Muscle layer of colon (tissue), 2 donors: ENCODE measurements at regions not wholly inside any gene's neighbourhood (a gene's known extent, or its start where the extent isn't known, plus 50 kb on each side); places are given as distances from the start of the nearest gene placed in this dataset.

ENCODE experiments used
- H3K27ac ChIP-seq: one replicate; pipeline ENCODE4 v1.7.0; 2013; ENCODE audit warnings: low read depth, mild to moderate bottlenecking, low read length, moderate library complexity
- H3K27me3 ChIP-seq, 2 donors: one replicate each; pipeline ENCODE4 v1.7.0; 2013; ENCODE audit warnings: low read length in 2 of 2, mild to moderate bottlenecking in 2 of 2; ENCODE audit not compliant: insufficient read depth in 2 of 2, control insufficient read depth in 1 of 2
- H3K36me3 ChIP-seq: one replicate; pipeline ENCODE4 v1.7.0; 2013; ENCODE audit warnings: mild to moderate bottlenecking, low read length; ENCODE audit not compliant: insufficient read depth
- H3K4me1 ChIP-seq: one replicate; pipeline ENCODE4 v1.7.0; 2013; ENCODE audit warnings: mild to moderate bottlenecking, low read length; ENCODE audit not compliant: insufficient read depth
- H3K4me3 ChIP-seq, 2 donors: one replicate each; pipeline ENCODE4 v1.7.0; 2013; ENCODE audit warnings: low read length in 2 of 2, low read depth in 1 of 2, mild to moderate bottlenecking in 1 of 2, moderate library complexity in 1 of 2
- H3K9ac ChIP-seq: one replicate; pipeline ENCODE4 v1.7.0; 2013; ENCODE audit warnings: low read length
- H3K9me3 ChIP-seq: one replicate; pipeline ENCODE4 v1.7.0; 2013; ENCODE audit warnings: mild to moderate bottlenecking, low read length
- donor health status: abdominal sarcoma.
- donor health status: Adenocarcinoma of cecum.

DNA sequence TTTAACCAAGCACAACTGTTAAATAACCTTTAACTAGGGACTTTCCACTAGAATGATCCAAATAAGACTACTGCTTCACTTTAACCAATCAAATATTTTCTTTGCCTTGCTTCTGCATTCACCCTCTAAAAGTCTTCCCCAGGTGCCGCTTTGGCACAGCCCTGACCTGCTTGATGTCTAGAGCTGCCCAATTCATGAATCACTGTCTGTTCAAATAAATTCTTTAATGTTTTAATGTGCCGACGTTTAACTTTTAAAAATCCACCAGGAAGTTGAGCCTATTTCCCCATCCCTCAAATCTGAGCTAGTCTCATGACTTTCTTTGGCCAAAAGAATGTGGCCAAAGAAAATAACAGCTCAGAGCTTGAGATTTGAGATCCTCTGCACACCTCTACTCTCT, 277.8 kb upstream of the SOX9 start:
- no peak overlapping the region for H3K27ac ChIP-seq
- H3K9ac ChIP-seq: no peak overlapping the region
- H3K27me3 ChIP-seq: no peaks in the 10 kb centered on the region
- H3K4me3 ChIP-seq: no peak overlapping the region
- H3K9me3 ChIP-seq: no peaks in the 10 kb centered on the region
- no peaks in the 10 kb centered on the region for H3K36me3 ChIP-seq
- H3K4me1 ChIP-seq: no peaks in the 10 kb centered on the region

- Histone ChIP-seq H3K9me3 (no peaks in the 10 kb centered on the region), H3K27me3 (no peaks in the 10 kb centered on the region), H3K4me3 (no peak overlapping the region), H3K36me3 (no peaks in the 10 kb centered on the region), H3K9ac (no peak overlapping the region), H3K27ac (no peak overlapping the region), H3K4me1 (no peaks in the 10 kb centered on the region)
Observed at GRCh38 chr17:71845337-71845736, 275.5 kb upstream of the SOX9 start.

DNA sequence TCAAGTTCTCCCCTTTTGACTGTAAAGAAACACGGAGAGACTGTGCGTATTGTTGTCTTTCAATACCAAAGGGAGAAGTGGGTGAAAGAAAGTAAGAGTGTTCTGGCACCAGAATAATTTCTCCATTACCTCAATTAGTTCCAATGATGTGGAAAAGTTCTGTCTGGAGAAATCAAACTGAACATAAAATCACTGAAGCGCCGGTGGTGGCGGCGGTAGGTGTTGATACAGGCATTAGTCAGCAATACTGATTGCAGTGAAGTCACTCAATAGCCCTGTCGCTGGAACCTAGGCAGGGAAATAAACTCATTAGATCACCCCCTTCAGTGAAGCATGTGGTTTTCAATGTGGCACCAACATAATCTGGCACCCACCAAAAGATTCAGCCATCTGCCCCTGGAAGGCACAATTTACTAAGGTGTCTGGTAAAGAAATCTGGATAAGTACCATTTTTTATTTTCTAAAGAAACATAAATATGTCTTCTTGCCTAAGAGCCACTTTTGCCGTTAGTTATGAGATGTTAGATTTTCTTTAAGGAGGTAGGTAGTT, 274.2 kb upstream of the SOX9 start:
- Histone ChIP-seq H3K27me3 (no peaks in the 10 kb centered on the region), H3K9ac (no peak overlapping the region), H3K4me3 (no peak overlapping the region), H3K4me1 (no peaks in the 10 kb centered on the region), H3K27ac (no peak overlapping the region), H3K9me3 (no peaks in the 10 kb centered on the region), H3K36me3 (no peaks in the 10 kb centered on the region)

GRCh38 chr17:71849783-71850768, 270.7 kb upstream of the SOX9 start:
- no peaks in the 10 kb centered on the region for H3K27me3 ChIP-seq
- H3K27ac ChIP-seq: no peak overlapping the region
- no peaks in the 10 kb centered on the region for H3K4me1 ChIP-seq
- H3K4me3 ChIP-seq: no peak overlapping the region
- H3K9me3 ChIP-seq: no peaks in the 10 kb centered on the region
- H3K36me3 ChIP-seq: no peaks in the 10 kb centered on the region
- H3K9ac ChIP-seq: no peak overlapping the region

DNA sequence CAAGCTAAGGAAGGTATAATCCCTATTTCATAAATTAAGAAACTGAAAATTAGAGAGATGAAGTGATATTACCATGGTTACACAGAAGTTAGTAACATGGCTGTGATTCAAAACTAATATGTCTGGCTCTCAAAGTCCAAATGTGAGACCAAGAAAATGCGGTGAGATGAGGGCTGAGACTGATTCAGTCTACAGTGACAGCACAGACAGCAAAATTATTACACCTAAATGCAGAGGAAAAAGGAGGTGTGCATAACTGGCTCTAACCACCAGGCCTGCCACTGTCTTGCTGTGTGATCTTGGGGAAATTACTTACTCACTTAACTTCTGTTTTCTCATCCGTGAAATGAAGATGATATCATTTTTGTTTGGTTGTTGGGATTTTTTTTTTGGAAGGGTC, 270.0 kb upstream of the SOX9 start:
- H3K27ac ChIP-seq: no peak overlapping the region
- H3K9ac ChIP-seq: no peak overlapping the region
- H3K27me3 ChIP-seq: no peaks in the 10 kb centered on the region
- H3K9me3 ChIP-seq: no peaks in the 10 kb centered on the region
- H3K36me3 ChIP-seq: no peaks in the 10 kb centered on the region
- no peak overlapping the region for H3K4me3 ChIP-seq
- no peaks in the 10 kb centered on the region for H3K4me1 ChIP-seq

GRCh38 chr17:71855010-71855409, 265.8 kb upstream of the SOX9 start:
- H3K27ac ChIP-seq: no peak overlapping the region
- no peaks in the 10 kb centered on the region for H3K9me3 ChIP-seq
- H3K4me1 ChIP-seq: no peaks in the 10 kb centered on the region
- no peaks in the 10 kb centered on the region for H3K27me3 ChIP-seq
- no peak overlapping the region for H3K4me3 ChIP-seq
- H3K9ac ChIP-seq: no peak overlapping the region
- no peaks in the 10 kb centered on the region for H3K36me3 ChIP-seq

DNA sequence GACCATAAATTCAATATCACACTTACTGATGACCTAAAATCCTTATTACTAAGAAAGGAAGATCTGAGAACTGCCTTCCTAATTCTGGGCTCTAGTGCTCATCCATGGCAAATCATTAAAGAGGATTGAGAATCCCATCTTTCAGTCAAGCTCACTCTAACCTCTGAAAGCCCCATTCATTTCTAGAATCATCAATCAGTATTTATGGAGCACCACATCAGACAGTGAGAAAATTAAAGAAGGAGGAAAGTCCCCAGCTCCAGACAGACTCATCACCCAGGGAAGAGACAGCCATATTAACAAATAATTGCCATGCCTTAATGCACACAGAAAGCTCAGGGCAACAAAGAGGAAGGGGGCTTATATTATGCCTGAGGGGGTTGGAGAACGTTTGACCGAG, 256.1 kb upstream of the SOX9 start:
- Histone ChIP-seq H3K27me3 (no peaks in the 10 kb centered on the region), H3K36me3 (no peaks in the 10 kb centered on the region), H3K4me1 (no peaks in the 10 kb centered on the region), H3K9ac (no peak overlapping the region), H3K4me3 (no peak overlapping the region), H3K27ac (no peak overlapping the region), H3K9me3 (no peaks in the 10 kb centered on the region)

GRCh38 chr17:71866095-71866494, 254.7 kb upstream of the SOX9 start:
- no peak overlapping the region for H3K27ac ChIP-seq
- H3K27me3 ChIP-seq: no peaks in the 10 kb centered on the region
- H3K9me3 ChIP-seq: no peaks in the 10 kb centered on the region

GRCh38 chr17:71869293-71869692, 251.5 kb upstream of the SOX9 start:
- Histone ChIP-seq H3K9me3 (no peaks in the 10 kb centered on the region), H3K36me3 (no peaks in the 10 kb centered on the region), H3K27ac (no peak overlapping the region)

More at GRCh38 chr17:71866095-71866494, 254.7 kb upstream of the SOX9 start:
- no peaks in the 10 kb centered on the region for H3K4me1 ChIP-seq
- no peaks in the 10 kb centered on the region for H3K36me3 ChIP-seq
- no peak overlapping the region for H3K4me3 ChIP-seq
- H3K9ac ChIP-seq: no peak overlapping the region

GRCh38 chr17:71869841-71870545, 250.8 kb upstream of the SOX9 start:
- Histone ChIP-seq H3K27me3 (no peaks in the 10 kb centered on the region), H3K4me3 (no peak overlapping the region), H3K4me1 (no peaks in the 10 kb centered on the region), H3K9ac (no peak overlapping the region), H3K9me3 (no peaks in the 10 kb centered on the region), H3K36me3 (no peaks in the 10 kb centered on the region), H3K27ac (no peak overlapping the region)

More at GRCh38 chr17:71869293-71869692, 251.5 kb upstream of the SOX9 start:
- H3K4me1 ChIP-seq: no peaks in the 10 kb centered on the region
- H3K27me3 ChIP-seq: no peaks in the 10 kb centered on the region
- H3K4me3 ChIP-seq: no peak overlapping the region
- H3K9ac ChIP-seq: no peak overlapping the region

GRCh38 chr17:71870546-71870862, 250.3 kb upstream of the SOX9 start:
- Histone ChIP-seq H3K4me1 (no peaks in the 10 kb centered on the region), H3K27me3 (no peaks in the 10 kb centered on the region), H3K9me3 (no peaks in the 10 kb centered on the region), H3K36me3 (no peaks in the 10 kb centered on the region), H3K27ac (no peak overlapping the region), H3K9ac (no peak overlapping the region), H3K4me3 (no peak overlapping the region)
